Activated T-cell treated with anti-CD3 and anti-CD28 coated beads, Interleukin-2, amount 50 U/mL, for 4 hours (primary cell): ENCODE measurements at regions not wholly inside any gene's neighbourhood (a gene's known extent, or its start where the extent isn't known, plus 50 kb on each side); places are given as distances from the start of the nearest gene placed in this dataset.

ENCODE experiments used
- ATAC-seq, 2 donors: fragments of 200-7000 bp; cut with Tn5 transposase; one replicate each; pipeline ENCODE4 v1.10.0; 2021
- DNase-seq: peaks from one replicate; pipeline ENCODE4 v3.0.0-alpha.2; 2020
- H3K27me3 Mint-ChIP-seq: one replicate; pipeline ENCODE4 v1.8.0; 2021; ENCODE audit warnings: low read depth, mixed read lengths
- H3K36me3 Mint-ChIP-seq: one replicate; pipeline ENCODE4 v1.8.0; 2022; ENCODE audit warnings: mixed read lengths; ENCODE audit not compliant: insufficient read depth
- H3K4me1 Mint-ChIP-seq: one replicate; pipeline ENCODE4 v1.8.0; 2021; ENCODE audit warnings: low read depth, mixed read lengths
- H3K4me3 Mint-ChIP-seq: one replicate; pipeline ENCODE4 v1.8.0; 2021; ENCODE audit warnings: mild to moderate bottlenecking, moderate library complexity, mixed read lengths
- H3K9me3 Mint-ChIP-seq: one replicate; pipeline ENCODE4 v1.8.0; 2021; ENCODE audit warnings: mixed read lengths

DNA sequence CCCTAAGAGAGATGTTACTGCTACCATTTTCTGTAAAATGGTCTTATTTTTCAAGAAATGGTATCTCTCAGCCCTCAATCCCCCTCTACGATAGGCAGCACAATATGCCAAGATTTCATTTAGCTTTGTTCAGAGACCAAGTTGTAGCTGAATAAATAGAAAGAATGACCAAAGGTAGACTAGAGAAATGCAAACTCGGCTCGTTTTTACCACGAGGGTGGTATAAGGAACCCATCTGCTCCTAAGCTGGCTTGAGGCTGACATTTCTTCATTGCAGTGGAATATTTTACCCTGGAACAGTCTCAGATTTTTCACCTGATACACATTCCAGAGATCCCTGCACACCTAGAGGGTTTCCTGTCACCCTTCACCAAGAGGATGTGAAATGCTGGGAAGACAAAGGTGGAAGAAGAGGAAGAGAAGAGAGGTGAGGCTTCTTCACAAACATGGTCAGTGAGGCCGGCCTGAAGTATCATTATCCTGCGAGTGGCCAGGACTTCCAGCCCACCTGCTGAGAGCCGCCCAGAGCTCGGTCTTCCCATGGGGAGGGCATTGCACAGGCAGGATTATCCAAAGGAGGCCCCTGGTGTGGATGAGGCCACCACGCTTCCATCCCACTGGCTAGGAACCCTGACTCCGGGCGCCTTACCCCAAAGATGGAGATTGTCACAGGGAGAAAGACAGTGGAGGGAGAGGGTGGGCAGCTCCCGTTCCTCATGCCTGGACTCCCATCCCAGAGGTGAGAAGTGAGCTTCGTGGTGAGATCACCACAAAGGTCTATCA lies 57.1 kb upstream of the AFDN start:
- no peak for DNase-seq
- no peaks in the 10 kb centered on the region for H3K27me3 Mint-ChIP-seq
- H3K4me1 Mint-ChIP-seq = no peaks in the 10 kb centered on the region
- H3K9me3 Mint-ChIP-seq = no peaks in the 10 kb centered on the region
- no peak overlapping the region for H3K4me3 Mint-ChIP-seq
- ATAC-seq = no peak
- no peaks in the 10 kb centered on the region for H3K36me3 Mint-ChIP-seq

- no peak overlapping the region for H3K4me3 Mint-ChIP-seq
- DNase-seq (no peak), ATAC-seq (no peak)
- no peaks in the 10 kb centered on the region for H3K36me3 Mint-ChIP-seq
- H3K4me1 Mint-ChIP-seq = no peaks in the 10 kb centered on the region
- H3K9me3 Mint-ChIP-seq = no peaks in the 10 kb centered on the region
- peaks cover 3% of the 10 kb centered on the region for H3K27me3 Mint-ChIP-seq
Measured at GRCh38 chr6:167770291-167770955, 56.3 kb upstream of the AFDN start.

- H3K27me3 Mint-ChIP-seq = peaks cover 6% of the 10 kb centered on the region
Measured at GRCh38 chr6:167774881-167775280, 51.8 kb upstream of the AFDN start.

GRCh38 chr6:167776906-167777627 lies 49.6 kb upstream of the AFDN start:
- ATAC-seq = no peak
- H3K4me1 Mint-ChIP-seq = no peaks in the 10 kb centered on the region
- no peaks in the 10 kb centered on the region for H3K36me3 Mint-ChIP-seq
- no peak for DNase-seq
- no peaks in the 10 kb centered on the region for H3K9me3 Mint-ChIP-seq
- H3K4me3 Mint-ChIP-seq = no peak overlapping the region
- H3K27me3 Mint-ChIP-seq = peaks cover 8% of the 10 kb centered on the region

More at GRCh38 chr6:167774881-167775280, 51.8 kb upstream of the AFDN start:
- no peak for DNase-seq
- no peaks in the 10 kb centered on the region for H3K9me3 Mint-ChIP-seq
- no peak for ATAC-seq
- no peak overlapping the region for H3K4me3 Mint-ChIP-seq
- H3K4me1 Mint-ChIP-seq = no peaks in the 10 kb centered on the region
- no peaks in the 10 kb centered on the region for H3K36me3 Mint-ChIP-seq
